ENCODE measurements at regions not wholly inside any gene's neighbourhood (a gene's known extent, or its start where the extent isn't known, plus 50 kb on each side); places are given as distances from the start of the nearest gene placed in this dataset.
"Not testable (repeated sequence)": the region's sequence is repeated elsewhere in the genome, so short reads cannot be mapped to it uniquely, and the experiment has no call there.

GRCh38 chr20:30910937-30911725 lies 346.3 kb upstream of the DEFB115 start:
- no TSS peak for BruUV-seq (replicated peaks)

GRCh38 chr20:30911832-30912660 lies 345.4 kb upstream of the DEFB115 start:
- H3K36me3 ChIP-seq (ENCODE audit: low read depth); POLR2A ChIA-PET (ENCODE audit: unreplicated experiment); BruUV-seq (replicated peaks); intact Hi-C loops (cut with micrococcal nuclease; ENCODE audit: unreplicated experiment); H3K27me3 ChIP-seq (ENCODE audit: insufficient read depth, low read depth); H3K4me3 ChIP-seq; H3K9me2 ChIP-seq (ENCODE audit: insufficient read depth); CTCF ChIA-PET; H3K9me3 ChIP-seq (ENCODE audit: insufficient read depth, low read depth); H3K4me2 ChIP-seq; DNase-seq; H2AFZ ChIP-seq; H4K20me1 ChIP-seq (ENCODE audit: insufficient read depth); H3K4me1 ChIP-seq (replicated peaks; ENCODE audit: insufficient read depth); H3K79me2 ChIP-seq (ENCODE audit: low read depth); H3F3A ChIP-seq (ENCODE audit: insufficient read depth, low read depth); H3K27ac ChIP-seq: not testable (repeated sequence)

More at GRCh38 chr20:30910937-30911725, 346.3 kb upstream of the DEFB115 start:
- no peak for DNase-seq
- intact Hi-C loops (cut with micrococcal nuclease; ENCODE audit: unreplicated experiment), result no loop called here
- Histone ChIP-seq H2AFZ (no peak overlapping the region), H3K4me2 (peak overlapping the region; percentile 57; the same call in 1 of the 2 replicates), H3K9me2 (ENCODE audit: insufficient read depth) (no peaks in the 10 kb centered on the region), H3K4me1 (replicated peaks; ENCODE audit: insufficient read depth) (no peaks in the 10 kb centered on the region), H3K4me3 (no peak overlapping the region), H3F3A (ENCODE audit: insufficient read depth, low read depth) (no peaks in the 10 kb centered on the region), H3K9me3 (ENCODE audit: insufficient read depth, low read depth) (no peaks in the 10 kb centered on the region), H3K27ac (no peak overlapping the region), H3K36me3 (ENCODE audit: low read depth) (no peaks in the 10 kb centered on the region), H3K79me2 (ENCODE audit: low read depth) (no peaks in the 10 kb centered on the region), H4K20me1 (ENCODE audit: insufficient read depth) (no peaks in the 10 kb centered on the region), H3K27me3 (ENCODE audit: insufficient read depth, low read depth) (peaks cover 3% of the 10 kb centered on the region; the same call in 1 of the 2 replicates)
- POLR2A ChIA-PET (ENCODE audit: unreplicated experiment), result no interaction called here
- TF ChIP-seq CTCF (conservative IDR thresholded peaks at IDR 0.05) (no peak), EZH2 (IDR thresholded peaks at IDR 0.05; ENCODE audit: low read depth) (no peak)
- CTCF ChIA-PET, result no interaction called here

GRCh38 chr20:30912661-30913026 lies 344.8 kb upstream of the DEFB115 start:
- H4K20me1 ChIP-seq (ENCODE audit: insufficient read depth); BruUV-seq (replicated peaks); H3K36me3 ChIP-seq (ENCODE audit: low read depth); CTCF ChIA-PET; intact Hi-C loops (cut with micrococcal nuclease; ENCODE audit: unreplicated experiment); H3K4me3 ChIP-seq; H3K27ac ChIP-seq; H3K9me3 ChIP-seq (ENCODE audit: insufficient read depth, low read depth); POLR2A ChIA-PET (ENCODE audit: unreplicated experiment); H3K79me2 ChIP-seq (ENCODE audit: low read depth); H3F3A ChIP-seq (ENCODE audit: insufficient read depth, low read depth); DNase-seq; H3K4me1 ChIP-seq (replicated peaks; ENCODE audit: insufficient read depth); H3K9me2 ChIP-seq (ENCODE audit: insufficient read depth); H3K27me3 ChIP-seq (ENCODE audit: insufficient read depth, low read depth); H2AFZ ChIP-seq: not testable (repeated sequence)
- peak overlapping the region; percentile 13; the same call in 1 of the 2 replicates for H3K4me2 ChIP-seq

GRCh38 chr20:30916404-30916803 lies 341.1 kb upstream of the DEFB115 start:
- H3K27ac ChIP-seq; H3K4me3 ChIP-seq; H3K9me2 ChIP-seq (ENCODE audit: insufficient read depth); H3K4me1 ChIP-seq (replicated peaks; ENCODE audit: insufficient read depth); CTCF ChIA-PET; POLR2A ChIA-PET (ENCODE audit: unreplicated experiment); H3K27me3 ChIP-seq (ENCODE audit: insufficient read depth, low read depth); BruUV-seq (replicated peaks); H3K4me2 ChIP-seq; H3K9me3 ChIP-seq (ENCODE audit: insufficient read depth, low read depth); H4K20me1 ChIP-seq (ENCODE audit: insufficient read depth); H2AFZ ChIP-seq; H3F3A ChIP-seq (ENCODE audit: insufficient read depth, low read depth); H3K79me2 ChIP-seq (ENCODE audit: low read depth); intact Hi-C loops (cut with micrococcal nuclease; ENCODE audit: unreplicated experiment); H3K36me3 ChIP-seq (ENCODE audit: low read depth); DNase-seq: not testable (repeated sequence)

Measured in PC-9 (cell line).